GM19240 (cell line): ENCODE measurements at regions not wholly inside any gene's neighbourhood (a gene's known extent, or its start where the extent isn't known, plus 50 kb on each side); places are given as distances from the start of the nearest gene placed in this dataset.

Source experiments
- DNase-seq: peaks from one replicate; pipeline ENCODE4 v3.0.0; 2011; ENCODE audit warnings: low spot score; ENCODE audit not compliant: insufficient read length

- no peak for DNase-seq
Measured at GRCh38 chr1:38578271-38578951, 281.2 kb downstream of the RRAGC start.

- DNase-seq = no peak
Measured at GRCh38 chr1:38577937-38578270, 281.7 kb downstream of the RRAGC start.

- no peak for DNase-seq
Measured at GRCh38 chr1:38577385-38577784, 282.2 kb downstream of the RRAGC start.

- DNase-seq = no peak
Measured at GRCh38 chr1:38576241-38576640, 283.3 kb downstream of the RRAGC start.

- no peak for DNase-seq
Measured at GRCh38 chr1:38571726-38572125, 287.8 kb downstream of the RRAGC start.

GRCh38 chr1:38570657-38570975 lies 289.0 kb downstream of the RRAGC start:
- DNase-seq = no peak

GRCh38 chr1:38569932-38570656 lies 289.5 kb downstream of the RRAGC start:
- DNase-seq = no peak

- no peak for DNase-seq
Measured at GRCh38 chr1:38568061-38568857, 291.3 kb downstream of the RRAGC start.

GRCh38 chr1:38567401-38567800 lies 292.2 kb downstream of the RRAGC start:
- DNase-seq = no peak

- no peak for DNase-seq
Measured at GRCh38 chr1:38565020-38565491, 294.5 kb downstream of the RRAGC start.

GRCh38 chr1:38563942-38564735 lies 295.4 kb downstream of the RRAGC start:
- no peak for DNase-seq

- DNase-seq = no peak
Measured at GRCh38 chr1:38561725-38562124, 297.8 kb downstream of the RRAGC start.

GRCh38 chr1:38561110-38561509 lies 298.5 kb downstream of the RRAGC start:
- no peak for DNase-seq

- DNase-seq = no peak
Measured at GRCh38 chr1:38560457-38560856, 299.1 kb downstream of the RRAGC start.

GRCh38 chr1:38559446-38560165 lies 300.0 kb downstream of the RRAGC start:
- peak; percentile 60 for DNase-seq

GRCh38 chr1:38558500-38559445 lies 300.8 kb downstream of the RRAGC start:
- DNase-seq = no peak

GRCh38 chr1:38558055-38558454 lies 301.5 kb downstream of the RRAGC start:
- DNase-seq = no peak

- no peak for DNase-seq
Measured at GRCh38 chr1:38555594-38555993, 304.0 kb downstream of the RRAGC start.

- DNase-seq = no peak
Measured at GRCh38 chr1:38555130-38555529, 304.4 kb downstream of the RRAGC start.
